NT2/D1 (cell line): ENCODE measurements at regions not wholly inside any gene's neighbourhood (a gene's known extent, or its start where the extent isn't known, plus 50 kb on each side); places are given as distances from the start of the nearest gene placed in this dataset.
"Not testable (repeated sequence)": the region's sequence is repeated elsewhere in the genome, so short reads cannot be mapped to it uniquely, and the experiment has no call there.

ENCODE experiments used
- DNase-seq: peaks from one replicate; pipeline ENCODE4 v3.0.0-alpha.2; 2011; ENCODE audit warnings: low read depth, low spot score
- H3K27me3 ChIP-seq: 2 replicates; pipeline ENCODE4 v1.6.0; 2011; ENCODE audit warnings: mild to moderate bottlenecking; ENCODE audit not compliant: insufficient read length, insufficient read depth
- H3K36me3 ChIP-seq: 2 replicates; pipeline ENCODE4 v1.6.1; 2011; ENCODE audit warnings: mild to moderate bottlenecking, low read length, mixed read lengths; ENCODE audit not compliant: insufficient read depth, insufficient read length
- H3K4me1 ChIP-seq: 2 replicates; pipeline ENCODE4 v1.5.1; 2011; ENCODE audit not compliant: insufficient read depth, insufficient read length
- H3K4me3 ChIP-seq: 2 replicates; pipeline ENCODE4 v1.5.1; 2011; ENCODE audit warnings: low read depth; ENCODE audit not compliant: insufficient read length
- H3K9ac ChIP-seq: 2 replicates; pipeline ENCODE4 v1.6.0; 2011; ENCODE audit warnings: low read depth; ENCODE audit not compliant: insufficient read length
- H3K9me3 ChIP-seq: 2 replicates; pipeline ENCODE4 v1.5.1; 2011; ENCODE audit warnings: mild to moderate bottlenecking, low read length; ENCODE audit not compliant: insufficient read depth
- SUZ12 ChIP-seq: IDR thresholded peaks from 2 replicates; pipeline ENCODE4 v1.6.1; 2011; ENCODE audit not compliant: insufficient read length, insufficient read depth; ENCODE audit errors: extremely low read depth
- YY1 ChIP-seq: IDR thresholded peaks from 2 replicates; pipeline ENCODE4 v1.6.1; 2011; ENCODE audit not compliant: insufficient read length, insufficient read depth
- ZNF274 ChIP-seq: IDR thresholded peaks from 2 replicates; pipeline ENCODE4 v1.6.1; 2011; ENCODE audit warnings: mild to moderate bottlenecking, low read depth, low read length

- DNase-seq: peak; percentile 6
- Histone ChIP-seq H3K36me3 (no peaks in the 10 kb centered on the region), H3K4me1 (no peaks in the 10 kb centered on the region), H3K4me3 (no peak overlapping the region), H3K9me3 (no peaks in the 10 kb centered on the region), H3K9ac (no peak overlapping the region), H3K27me3 (no peaks in the 10 kb centered on the region)
- no peak for TF ChIP-seq ZNF274
- TF ChIP-seq YY1: no peak
- no peak for TF ChIP-seq SUZ12
Measured at GRCh38 chr7:63789378-63790176, 209.1 kb upstream of the ZNF722 start.

- not testable (repeated sequence) for H3K4me1 ChIP-seq, H3K27me3 ChIP-seq, H3K4me3 ChIP-seq, H3K9me3 ChIP-seq, DNase-seq, H3K9ac ChIP-seq, H3K36me3 ChIP-seq
Measured at GRCh38 chr7:63790177-63790763, 208.4 kb upstream of the ZNF722 start.
